ENCODE measurements at regions not wholly inside any gene's neighbourhood (a gene's known extent, or its start where the extent isn't known, plus 50 kb on each side); places are given as distances from the start of the nearest gene placed in this dataset.

- TF ChIP-seq RARB (CRISPR knock-in tag; IDR thresholded peaks at IDR 0.05), result no peak
- TF ChIP-seq CREB5 (CRISPR knock-in tag; IDR thresholded peaks at IDR 0.05; ENCODE audit: low read depth), result no peak
- TF ChIP-seq, protein P1, sequence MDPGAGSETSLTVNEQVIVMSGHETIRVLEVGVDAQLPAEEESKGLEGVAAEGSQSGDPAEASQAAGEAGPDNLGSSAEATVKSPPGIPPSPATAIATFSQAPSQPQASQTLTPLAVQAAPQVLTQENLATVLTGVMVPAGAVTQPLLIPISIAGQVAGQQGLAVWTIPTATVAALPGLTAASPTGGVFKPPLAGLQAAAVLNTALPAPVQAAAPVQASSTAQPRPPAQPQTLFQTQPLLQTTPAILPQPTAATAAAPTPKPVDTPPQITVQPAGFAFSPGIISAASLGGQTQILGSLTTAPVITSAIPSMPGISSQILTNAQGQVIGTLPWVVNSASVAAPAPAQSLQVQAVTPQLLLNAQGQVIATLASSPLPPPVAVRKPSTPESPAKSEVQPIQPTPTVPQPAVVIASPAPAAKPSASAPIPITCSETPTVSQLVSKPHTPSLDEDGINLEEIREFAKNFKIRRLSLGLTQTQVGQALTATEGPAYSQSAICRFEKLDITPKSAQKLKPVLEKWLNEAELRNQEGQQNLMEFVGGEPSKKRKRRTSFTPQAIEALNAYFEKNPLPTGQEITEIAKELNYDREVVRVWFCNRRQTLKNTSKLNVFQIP (CRISPR knock-in tag; IDR thresholded peaks at IDR 0.05; ENCODE audit: borderline replicate concordance, low read depth), result no peak
- ATAC-seq, result peak; percentile 74
Measured at GRCh38 chr2:45067859-45068570, 58.8 kb upstream of the SIX2 start.
